ENCODE measurements at regions not wholly inside any gene's neighbourhood (a gene's known extent, or its start where the extent isn't known, plus 50 kb on each side); places are given as distances from the start of the nearest gene placed in this dataset.

- no peak for DNase-seq
These were observed 199.3 kb downstream of the OTOR start for GRCh38 chr20:16947479-16947878.

GRCh38 chr20:16951876-16952275 lies 203.7 kb downstream of the OTOR start:
- DNase-seq = no peak

- no peak for DNase-seq
These were observed 204.8 kb downstream of the OTOR start for GRCh38 chr20:16952965-16953364.

- no peak for DNase-seq
These were observed 205.7 kb downstream of the OTOR start for GRCh38 chr20:16953858-16954257.

GRCh38 chr20:16955462-16955861 lies 207.3 kb downstream of the OTOR start:
- no peak for DNase-seq

- DNase-seq = no peak
These were observed 207.8 kb downstream of the OTOR start for GRCh38 chr20:16955971-16956370.

GRCh38 chr20:16965401-16965800 lies 217.2 kb downstream of the OTOR start:
- DNase-seq = no peak

- DNase-seq = no peak
These were observed 218.2 kb downstream of the OTOR start for GRCh38 chr20:16966276-16966880.

- no peak for DNase-seq
These were observed 219.9 kb downstream of the OTOR start for GRCh38 chr20:16968099-16968498.

- no peak for DNase-seq
These were observed 222.6 kb downstream of the OTOR start for GRCh38 chr20:16970776-16971175.

- DNase-seq = no peak
These were observed 226.1 kb downstream of the OTOR start for GRCh38 chr20:16974080-16974854.

GRCh38 chr20:16974855-16975162 lies 226.7 kb downstream of the OTOR start:
- DNase-seq = no peak

GRCh38 chr20:16975682-16976081 lies 227.5 kb downstream of the OTOR start:
- DNase-seq = no peak

- DNase-seq = no peak
These were observed 230.3 kb downstream of the OTOR start for GRCh38 chr20:16978497-16978896.

GRCh38 chr20:16982091-16982726 lies 234.1 kb downstream of the OTOR start:
- no peak for DNase-seq

- no peak for DNase-seq
These were observed 236.3 kb downstream of the OTOR start for GRCh38 chr20:16984481-16984880.

GRCh38 chr20:17003170-17003870 lies 223.5 kb upstream of the PCSK2 start:
- no peak for DNase-seq

GRCh38 chr20:17010181-17010580 lies 216.7 kb upstream of the PCSK2 start:
- DNase-seq = no peak

- DNase-seq = no peak
These were observed 214.2 kb upstream of the PCSK2 start for GRCh38 chr20:17012546-17013226.

GRCh38 chr20:17014217-17014616 lies 212.6 kb upstream of the PCSK2 start:
- DNase-seq = no peak

- DNase-seq = no peak
These were observed 212.0 kb upstream of the PCSK2 start for GRCh38 chr20:17014756-17015366.

- DNase-seq = no peak
These were observed 209.6 kb upstream of the PCSK2 start for GRCh38 chr20:17017232-17017631.

GRCh38 chr20:17021481-17021880 lies 205.4 kb upstream of the PCSK2 start:
- DNase-seq = no peak

Data from T-helper 1 cell (primary cell).